ENCODE measurements at regions not wholly inside any gene's neighbourhood (a gene's known extent, or its start where the extent isn't known, plus 50 kb on each side); places are given as distances from the start of the nearest gene placed in this dataset.

GRCh38 chrX:45689971-45690370 is 489.3 kb upstream of the DIPK2B start:
- WGBS, 2 donors: 63 to 77% methylated on average over 1 of the region's 1 CpG
- Histone ChIP-seq H3K9me3 (ENCODE audit: control insufficient read depth in 2 of 2, insufficient read depth in 1 of 2, low read depth in 1 of 2, low read length in 1 of 2) (no peaks in the 10 kb centered on the region), H3K27ac (ENCODE audit: low read depth in 2 of 2, low read length in 1 of 2) (no peak overlapping the region), H3K4me3 (ENCODE audit: low read depth in 1 of 2, low read length in 2 of 2) (no peak overlapping the region), H3K4me1 (ENCODE audit: control insufficient read depth in 2 of 2, insufficient read depth in 2 of 2, low read length in 1 of 2) (no peaks in the 10 kb centered on the region), H3K36me3 (ENCODE audit: control insufficient read depth in 2 of 2, insufficient read depth in 2 of 2, low read length in 1 of 2) (no peaks in the 10 kb centered on the region), H3K27me3 (ENCODE audit: control insufficient read depth in 1 of 2, insufficient read depth in 2 of 2, low read length in 2 of 2) (no peaks in the 10 kb centered on the region)

- WGBS, 2 donors: 54 to 69% methylated on average over 1 of the region's 1 CpG
- Histone ChIP-seq H3K4me1 (ENCODE audit: control insufficient read depth in 2 of 2, insufficient read depth in 2 of 2, low read length in 1 of 2) (no peaks in the 10 kb centered on the region), H3K27ac (ENCODE audit: low read depth in 2 of 2, low read length in 1 of 2) (no peak overlapping the region), H3K4me3 (ENCODE audit: low read depth in 1 of 2, low read length in 2 of 2) (no peak overlapping the region), H3K9me3 (ENCODE audit: control insufficient read depth in 2 of 2, insufficient read depth in 1 of 2, low read depth in 1 of 2, low read length in 1 of 2) (no peaks in the 10 kb centered on the region), H3K27me3 (ENCODE audit: control insufficient read depth in 1 of 2, insufficient read depth in 2 of 2, low read length in 2 of 2) (no peaks in the 10 kb centered on the region), H3K36me3 (ENCODE audit: control insufficient read depth in 2 of 2, insufficient read depth in 2 of 2, low read length in 1 of 2) (no peaks in the 10 kb centered on the region)
Observed at GRCh38 chrX:45683914-45684313, 483.2 kb upstream of the DIPK2B start.

GRCh38 chrX:45681891-45682290 is 481.2 kb upstream of the DIPK2B start:
- no peaks in the 10 kb centered on the region for H3K9me3 ChIP-seq (ENCODE audit: control insufficient read depth in 2 of 2, insufficient read depth in 1 of 2, low read depth in 1 of 2, low read length in 1 of 2)
- H3K36me3 ChIP-seq (ENCODE audit: control insufficient read depth in 2 of 2, insufficient read depth in 2 of 2, low read length in 1 of 2): no peaks in the 10 kb centered on the region
- 96 to 100% methylated on average over 1 of the region's 1 CpG for WGBS, 2 donors
- no peaks in the 10 kb centered on the region for H3K27me3 ChIP-seq (ENCODE audit: control insufficient read depth in 1 of 2, insufficient read depth in 2 of 2, low read length in 2 of 2)
- H3K4me1 ChIP-seq (ENCODE audit: control insufficient read depth in 2 of 2, insufficient read depth in 2 of 2, low read length in 1 of 2): no peaks in the 10 kb centered on the region
- no peak overlapping the region for H3K27ac ChIP-seq (ENCODE audit: low read depth in 2 of 2, low read length in 1 of 2)
- no peak overlapping the region for H3K4me3 ChIP-seq (ENCODE audit: low read depth in 1 of 2, low read length in 2 of 2)

GRCh38 chrX:45669715-45670340 is 469.2 kb upstream of the DIPK2B start:
- Histone ChIP-seq H3K27me3 (ENCODE audit: control insufficient read depth in 1 of 2, insufficient read depth in 2 of 2, low read length in 2 of 2) (no peaks in the 10 kb centered on the region), H3K4me1 (ENCODE audit: control insufficient read depth in 2 of 2, insufficient read depth in 2 of 2, low read length in 1 of 2) (no peaks in the 10 kb centered on the region), H3K36me3 (ENCODE audit: control insufficient read depth in 2 of 2, insufficient read depth in 2 of 2, low read length in 1 of 2) (no peaks in the 10 kb centered on the region), H3K27ac (ENCODE audit: low read depth in 2 of 2, low read length in 1 of 2) (no peak overlapping the region), H3K4me3 (ENCODE audit: low read depth in 1 of 2, low read length in 2 of 2) (no peak overlapping the region), H3K9me3 (ENCODE audit: control insufficient read depth in 2 of 2, insufficient read depth in 1 of 2, low read depth in 1 of 2, low read length in 1 of 2) (peaks cover 0 to 1% of the 10 kb centered on the region in 2 donors)
- 73 to 79% methylated on average over 5 of the region's 5 CpGs for WGBS, 2 donors

GRCh38 chrX:45668686-45669443 is 468.2 kb upstream of the DIPK2B start:
- H3K9me3 ChIP-seq (ENCODE audit: control insufficient read depth in 2 of 2, insufficient read depth in 1 of 2, low read depth in 1 of 2, low read length in 1 of 2): peaks cover 0 to 4% of the 10 kb centered on the region in 2 donors
- H3K36me3 ChIP-seq (ENCODE audit: control insufficient read depth in 2 of 2, insufficient read depth in 2 of 2, low read length in 1 of 2): no peaks in the 10 kb centered on the region
- 71% methylated on average over 6 of the region's 6 CpGs for WGBS, 2 donors
- H3K4me3 ChIP-seq (ENCODE audit: low read depth in 1 of 2, low read length in 2 of 2): no peak overlapping the region
- H3K27ac ChIP-seq (ENCODE audit: low read depth in 2 of 2, low read length in 1 of 2): no peak overlapping the region
- no peaks in the 10 kb centered on the region for H3K27me3 ChIP-seq (ENCODE audit: control insufficient read depth in 1 of 2, insufficient read depth in 2 of 2, low read length in 2 of 2)
- no peaks in the 10 kb centered on the region for H3K4me1 ChIP-seq (ENCODE audit: control insufficient read depth in 2 of 2, insufficient read depth in 2 of 2, low read length in 1 of 2)

- peaks cover 0 to 4% of the 10 kb centered on the region in 2 donors for H3K9me3 ChIP-seq (ENCODE audit: control insufficient read depth in 2 of 2, insufficient read depth in 1 of 2, low read depth in 1 of 2, low read length in 1 of 2)
- no peak overlapping the region for H3K27ac ChIP-seq (ENCODE audit: low read depth in 2 of 2, low read length in 1 of 2)
- H3K27me3 ChIP-seq (ENCODE audit: control insufficient read depth in 1 of 2, insufficient read depth in 2 of 2, low read length in 2 of 2): no peaks in the 10 kb centered on the region
- no peaks in the 10 kb centered on the region for H3K4me1 ChIP-seq (ENCODE audit: control insufficient read depth in 2 of 2, insufficient read depth in 2 of 2, low read length in 1 of 2)
- no peaks in the 10 kb centered on the region for H3K36me3 ChIP-seq (ENCODE audit: control insufficient read depth in 2 of 2, insufficient read depth in 2 of 2, low read length in 1 of 2)
- 71 to 75% methylated on average over 1 of the region's 1 CpG for WGBS, 2 donors
- H3K4me3 ChIP-seq (ENCODE audit: low read depth in 1 of 2, low read length in 2 of 2): no peak overlapping the region
Observed at GRCh38 chrX:45667666-45668065, 467.0 kb upstream of the DIPK2B start.

- no peak overlapping the region for H3K4me3 ChIP-seq (ENCODE audit: low read depth in 1 of 2, low read length in 2 of 2)
- no peaks in the 10 kb centered on the region for H3K36me3 ChIP-seq (ENCODE audit: control insufficient read depth in 2 of 2, insufficient read depth in 2 of 2, low read length in 1 of 2)
- no peaks in the 10 kb centered on the region for H3K27me3 ChIP-seq (ENCODE audit: control insufficient read depth in 1 of 2, insufficient read depth in 2 of 2, low read length in 2 of 2)
- no peak overlapping the region for H3K27ac ChIP-seq (ENCODE audit: low read depth in 2 of 2, low read length in 1 of 2)
- no peaks in the 10 kb centered on the region for H3K4me1 ChIP-seq (ENCODE audit: control insufficient read depth in 2 of 2, insufficient read depth in 2 of 2, low read length in 1 of 2)
- WGBS, 2 donors: 89 to 96% methylated on average over 19 of the region's 19 CpGs
- H3K9me3 ChIP-seq (ENCODE audit: control insufficient read depth in 2 of 2, insufficient read depth in 1 of 2, low read depth in 1 of 2, low read length in 1 of 2): peaks cover 0 to 4% of the 10 kb centered on the region in 2 donors
Observed at GRCh38 chrX:45664727-45665290, 464.1 kb upstream of the DIPK2B start.

GRCh38 chrX:45660477-45660876 is 459.8 kb upstream of the DIPK2B start:
- H3K9me3 ChIP-seq (ENCODE audit: control insufficient read depth in 2 of 2, insufficient read depth in 1 of 2, low read depth in 1 of 2, low read length in 1 of 2): peaks cover 0 to 6% of the 10 kb centered on the region in 2 donors
- 51 to 79% methylated on average over 2 of the region's 2 CpGs for WGBS, 2 donors

GRCh38 chrX:45633419-45633818 is 432.7 kb upstream of the DIPK2B start:
- H3K27ac ChIP-seq (ENCODE audit: low read depth in 2 of 2, low read length in 1 of 2): no peak overlapping the region
- no peaks in the 10 kb centered on the region for H3K27me3 ChIP-seq (ENCODE audit: control insufficient read depth in 1 of 2, insufficient read depth in 2 of 2, low read length in 2 of 2)
- H3K9me3 ChIP-seq (ENCODE audit: control insufficient read depth in 2 of 2, insufficient read depth in 1 of 2, low read depth in 1 of 2, low read length in 1 of 2): no peaks in the 10 kb centered on the region
- H3K36me3 ChIP-seq (ENCODE audit: control insufficient read depth in 2 of 2, insufficient read depth in 2 of 2, low read length in 1 of 2): no peaks in the 10 kb centered on the region
- no peaks in the 10 kb centered on the region for H3K4me1 ChIP-seq (ENCODE audit: control insufficient read depth in 2 of 2, insufficient read depth in 2 of 2, low read length in 1 of 2)
- WGBS, 2 donors: 72 to 85% methylated on average over 4 of the region's 4 CpGs
- no peak overlapping the region for H3K4me3 ChIP-seq (ENCODE audit: low read depth in 1 of 2, low read length in 2 of 2)

More at GRCh38 chrX:45660477-45660876, 459.8 kb upstream of the DIPK2B start:
- no peaks in the 10 kb centered on the region for H3K27me3 ChIP-seq (ENCODE audit: control insufficient read depth in 1 of 2, insufficient read depth in 2 of 2, low read length in 2 of 2)
- H3K4me1 ChIP-seq (ENCODE audit: control insufficient read depth in 2 of 2, insufficient read depth in 2 of 2, low read length in 1 of 2): no peaks in the 10 kb centered on the region
- H3K36me3 ChIP-seq (ENCODE audit: control insufficient read depth in 2 of 2, insufficient read depth in 2 of 2, low read length in 1 of 2): no peaks in the 10 kb centered on the region
- no peak overlapping the region for H3K4me3 ChIP-seq (ENCODE audit: low read depth in 1 of 2, low read length in 2 of 2)
- H3K27ac ChIP-seq (ENCODE audit: low read depth in 2 of 2, low read length in 1 of 2): no peak overlapping the region

All from esophagus (tissue), 2 donors.